HCT116 (cell line): ENCODE measurements at regions not wholly inside any gene's neighbourhood (a gene's known extent, or its start where the extent isn't known, plus 50 kb on each side); places are given as distances from the start of the nearest gene placed in this dataset.
A peak's percentile ranks its signal among the peaks of the same experiment; 100 is the strongest.

ENCODE experiments used
- ATAC-seq: fragments of 200-7000 bp; cut with Tn5 transposase; 2 replicates; pipeline ENCODE4 v1.9.1; 2020; ENCODE audit warnings: mild to moderate bottlenecking, moderate library complexity
- BruUV-seq: library from RNA; stranded (reverse); fragments of 400-500 nt; replicated peaks from 2 replicates; lab custom pipeline; 2021; lab: Mats Ljungman, UMichigan
- CTCF ChIA-PET: fragments of 300-600 bp; sonication (Branson Sonifier 250); formaldehyde crosslinking; loops from one replicate; lab custom pipeline; 2021; ENCODE audit warnings: antibody characterized with exemption; lab: Charles Lee
- POLR2A ChIA-PET: fragments of 300-600, 350-600 bp; sonication (Branson Sonifier 250); formaldehyde crosslinking; loops from one replicate; lab custom pipeline; 2021; ENCODE audit warnings: antibody characterized with exemption; lab: Charles Lee
- RAD21 ChIA-PET, 2 experiments: fragments of 300-600 bp; sonication (Branson Sonifier 250); formaldehyde crosslinking; loops; one replicate each; lab custom pipeline; 2023; ENCODE audit warnings: low total read pairs in 2 of 2; ENCODE audit not compliant: uncharacterized antibody in 2 of 2, unreplicated experiment in 2 of 2, low non-redundant PET in 1 of 2; lab: Charles Lee
- DNase-seq: peaks from one replicate; pipeline ENCODE4 v3.0.0-alpha.2; 2010; ENCODE audit warnings: low read depth, low spot score
- H2AFZ ChIP-seq: fragments of 200-600 bp; shearing (Covaris generic), sonication (generic); 2 replicates; pipeline ENCODE4 v1.6.1; 2017; ENCODE audit warnings: low read depth, mixed run types, mixed read lengths, antibody characterized with exemption, low read length; ENCODE audit not compliant: poor library complexity, severe bottlenecking
- H3K27ac ChIP-seq: 2 replicates; pipeline ENCODE4 v1.5.1; 2012; ENCODE audit warnings: low read depth, low read length
- H3K27me3 ChIP-seq: fragments of 200-600 bp; sonication (generic); 2 replicates; pipeline ENCODE4 v1.6.1; 2016; ENCODE audit warnings: mixed run types, low read length, mixed read lengths; ENCODE audit not compliant: insufficient read depth
- H3K36me3 ChIP-seq, 2 experiments: fragments of 200-500 bp in 1 of 2; fragments of 200-600 bp in 1 of 2; sonication (Bioruptor generic) in 1 of 2; sonication (generic) in 1 of 2; 2 replicates each; pipeline versions ENCODE4 v1.5.1 to v1.6.1; 2014 to 2016; ENCODE audit warnings: low read length in 2 of 2, inconsistent platforms in 1 of 2, mixed read lengths in 1 of 2, mixed run types in 1 of 2; ENCODE audit not compliant: insufficient read depth in 2 of 2, control insufficient read depth in 1 of 2
- H3K4me1 ChIP-seq, 2 experiments: fragments of 200-600 bp in 1 of 2; sonication (generic) in 1 of 2; 2 replicates each; pipeline versions ENCODE4 v1.5.1 to v1.6.1; 2012 to 2017; ENCODE audit warnings: low read length in 2 of 2, inconsistent platforms in 1 of 2, mild to moderate bottlenecking in 1 of 2, mixed read lengths in 1 of 2, mixed run types in 1 of 2, moderate library complexity in 1 of 2; ENCODE audit not compliant: insufficient read depth in 2 of 2, control insufficient read depth in 1 of 2
- H3K4me2 ChIP-seq: fragments of 200-600 bp; sonication (generic); 2 replicates; pipeline ENCODE4 v1.6.1; 2017; ENCODE audit warnings: mixed run types, low read length, mixed read lengths
- H3K4me3 ChIP-seq, 2 experiments: fragments of 200-600 bp in 1 of 2; sonication (generic) in 1 of 2; replicated peaks in 1 of 2; 2 replicates each; pipeline ENCODE4 v1.5.1; 2011 to 2016; ENCODE audit warnings: low read length in 2 of 2, control low read depth in 1 of 2, low read depth in 1 of 2, mild to moderate bottlenecking in 1 of 2, mixed read lengths in 1 of 2, mixed run types in 1 of 2
- H3K79me2 ChIP-seq: fragments of 200-600 bp; sonication (generic); 2 replicates; pipeline ENCODE4 v1.6.1; 2017; ENCODE audit warnings: mild to moderate bottlenecking, mixed run types, low read length, moderate library complexity, mixed read lengths; ENCODE audit not compliant: insufficient read depth
- H3K9ac ChIP-seq: fragments of 200-600 bp; sonication (generic); 2 replicates; pipeline ENCODE4 v1.6.1; 2016; ENCODE audit warnings: low read length, mixed read lengths
- H3K9me2 ChIP-seq: fragments of 200-600 bp; sonication (generic), shearing (Covaris generic); 2 replicates; pipeline ENCODE4 v1.6.1; 2017; ENCODE audit warnings: mixed run types, mild to moderate bottlenecking, moderate library complexity; ENCODE audit not compliant: insufficient read depth
- H3K9me3 ChIP-seq, 2 experiments: fragments of 200-500 bp in 1 of 2; fragments of 200-600 bp in 1 of 2; sonication (Bioruptor generic) in 1 of 2; sonication (generic) in 1 of 2; 2 replicates each; pipeline ENCODE4 v1.6.1; 2014 to 2017; ENCODE audit warnings: low read length in 2 of 2, mixed read lengths in 2 of 2, inconsistent platforms in 1 of 2, low read depth in 1 of 2, mild to moderate bottlenecking in 1 of 2, mixed run types in 1 of 2, moderate library complexity in 1 of 2; ENCODE audit not compliant: control insufficient read depth in 1 of 2, insufficient read depth in 1 of 2
- H4K20me1 ChIP-seq: fragments of 200-600 bp; sonication (generic), shearing (Covaris generic); 2 replicates; pipeline ENCODE4 v1.6.1; 2017; ENCODE audit warnings: mixed run types, mild to moderate bottlenecking, moderate library complexity; ENCODE audit not compliant: insufficient read depth
- CBX3 ChIP-seq: IDR thresholded peaks from 2 replicates; pipeline ENCODE4 v1.6.1; 2012; ENCODE audit warnings: low read depth
- EGR1 ChIP-seq: IDR thresholded peaks from 2 replicates; pipeline ENCODE4 v1.6.1; 2012; ENCODE audit warnings: low read depth
- EZH2phosphoT487 ChIP-seq: fragments of 200-600 bp; IDR thresholded peaks from 2 replicates; pipeline ENCODE4 v1.6.1; 2018; ENCODE audit warnings: antibody characterized with exemption, borderline replicate concordance
- FOSL1 ChIP-seq: IDR thresholded peaks from 2 replicates; pipeline ENCODE4 v1.6.1; 2012; ENCODE audit warnings: low read depth
- TCF7L2 ChIP-seq: IDR thresholded peaks from 2 replicates; pipeline ENCODE4 v1.7.0; 2011; ENCODE audit warnings: borderline replicate concordance, inconsistent platforms; ENCODE audit not compliant: insufficient read depth, insufficient read length; ENCODE audit errors: extremely low read depth
- YY1 ChIP-seq: IDR thresholded peaks from 2 replicates; pipeline ENCODE4 v1.6.1; 2011; ENCODE audit warnings: low read length, low read depth, moderate library complexity, mild to moderate bottlenecking; ENCODE audit not compliant: insufficient replicate concordance; ENCODE audit errors: extremely low read depth
- ZBTB33 ChIP-seq: IDR thresholded peaks from 2 replicates; pipeline ENCODE4 v1.6.1; 2011; ENCODE audit warnings: mild to moderate bottlenecking, low read length, moderate library complexity; ENCODE audit not compliant: insufficient replicate concordance; ENCODE audit errors: extremely low read depth
- ZNF274 ChIP-seq: fragments of 200-500 bp; sonication (Bioruptor generic); IDR thresholded peaks from 2 replicates; pipeline ENCODE4 v1.6.1; 2014; ENCODE audit warnings: mild to moderate bottlenecking, low read depth, low read length, inconsistent platforms
- intact Hi-C: fragments of 100-400 bp; cut with micrococcal nuclease; formaldehyde crosslinking; loops from 2 replicates; pipeline ENCODE4 v1.10.0; 2022

GRCh38 chr10:29756451-29756850 lies 121.7 kb upstream of the SVIL start:
- no peak overlapping the region for H3K9ac ChIP-seq
- no peaks in the 10 kb centered on the region for H3K36me3 ChIP-seq
- no peak for ATAC-seq
- POLR2A ChIA-PET: no interaction called here
- TF ChIP-seq EZH2phosphoT487 (no peak), ZBTB33 (no peak), YY1 (no peak), CBX3 (no peak), TCF7L2 (no peak), ZNF274 (no peak), EGR1 (no peak), FOSL1 (no peak)
- TF ChIP-seq, all 23 proteins: peak for 0
- intact Hi-C loops: no loop called here
- Histone ChIP-seq H3K27me3 (no peaks in the 10 kb centered on the region), H3K4me2 (peak overlapping the region; percentile 70; the same call in 1 of the 2 replicates), H3K9me2 (no peaks in the 10 kb centered on the region), H3K4me3 (no peak overlapping the region), H3K9me3 (no peaks in the 10 kb centered on the region), H4K20me1 (no peaks in the 10 kb centered on the region), H2AFZ (no peak overlapping the region), H3K79me2 (no peaks in the 10 kb centered on the region), H3K27ac (no peak overlapping the region), H3K4me1 (peaks cover 20 to 26% of the 10 kb centered on the region in 2 experiments)
- no TSS peak for BruUV-seq
- DNase-seq: no peak
- ChIA-PET CTCF (interaction anchor here (1.2 kb wide), 1 partner anchor 20 kb away, joined by 4 read pairs; no protein-coding TSS in a partner anchor), RAD21 (no interaction called here)
